Endothelial cell (in vitro differentiated cells): ENCODE measurements at regions not wholly inside any gene's neighbourhood (a gene's known extent, or its start where the extent isn't known, plus 50 kb on each side); places are given as distances from the start of the nearest gene placed in this dataset.

ENCODE experiments used
- DNase-seq: peaks from one replicate; pipeline ENCODE4 v3.0.0; 2021; ENCODE audit warnings: low spot score
- H3K27ac Mint-ChIP-seq: one replicate; pipeline ENCODE4 v1.8.0; 2021; ENCODE audit warnings: mixed read lengths, inconsistent platforms; ENCODE audit not compliant: unreplicated experiment
- H3K27me3 Mint-ChIP-seq: one replicate; pipeline ENCODE4 v1.8.0; 2021; ENCODE audit warnings: mild to moderate bottlenecking, moderate library complexity, mixed read lengths, inconsistent platforms; ENCODE audit not compliant: unreplicated experiment
- H3K36me3 Mint-ChIP-seq: one replicate; pipeline ENCODE4 v1.8.0; 2021; ENCODE audit warnings: mild to moderate bottlenecking, low read depth, mixed read lengths, inconsistent platforms; ENCODE audit not compliant: unreplicated experiment
- H3K4me1 Mint-ChIP-seq: one replicate; pipeline ENCODE4 v1.8.0; 2021; ENCODE audit warnings: mild to moderate bottlenecking, mixed read lengths, inconsistent platforms; ENCODE audit not compliant: unreplicated experiment
- H3K4me3 Mint-ChIP-seq: one replicate; pipeline ENCODE4 v1.8.0; 2021; ENCODE audit warnings: mild to moderate bottlenecking, mixed read lengths, inconsistent platforms; ENCODE audit not compliant: unreplicated experiment
- H3K9me3 Mint-ChIP-seq: one replicate; pipeline ENCODE4 v1.8.0; 2021; ENCODE audit warnings: mixed read lengths, inconsistent platforms; ENCODE audit not compliant: unreplicated experiment
- CTCF ChIP-seq: fragments of 200-600 bp; sonication (generic); IDR thresholded peaks from one replicate; pipeline ENCODE4 v1.5.0; 2021; ENCODE audit warnings: antibody characterized with exemption; ENCODE audit not compliant: unreplicated experiment

- Mint-ChIP-seq H3K27me3 (no peaks in the 10 kb centered on the region), H3K36me3 (no peaks in the 10 kb centered on the region), H3K27ac (no peak overlapping the region), H3K4me1 (no peaks in the 10 kb centered on the region), H3K4me3 (no peak overlapping the region), H3K9me3 (no peaks in the 10 kb centered on the region)
- no peak for DNase-seq
- TF ChIP-seq CTCF: no peak
Observed at GRCh38 chr1:103191327-103191726, 83.0 kb upstream of the COL11A1 start.

GRCh38 chr1:103190766-103191165, 82.4 kb upstream of the COL11A1 start:
- H3K36me3 Mint-ChIP-seq: no peaks in the 10 kb centered on the region
- no peak overlapping the region for H3K4me3 Mint-ChIP-seq
- no peak overlapping the region for H3K27ac Mint-ChIP-seq
- no peaks in the 10 kb centered on the region for H3K27me3 Mint-ChIP-seq
- no peak for TF ChIP-seq CTCF
- H3K4me1 Mint-ChIP-seq: no peaks in the 10 kb centered on the region
- no peaks in the 10 kb centered on the region for H3K9me3 Mint-ChIP-seq
- no peak for DNase-seq

GRCh38 chr1:103187673-103188072, 79.4 kb upstream of the COL11A1 start:
- no peaks in the 10 kb centered on the region for H3K36me3 Mint-ChIP-seq
- no peak for DNase-seq
- H3K4me3 Mint-ChIP-seq: no peak overlapping the region
- TF ChIP-seq CTCF: no peak
- no peaks in the 10 kb centered on the region for H3K27me3 Mint-ChIP-seq
- no peak overlapping the region for H3K27ac Mint-ChIP-seq
- H3K9me3 Mint-ChIP-seq: no peaks in the 10 kb centered on the region
- H3K4me1 Mint-ChIP-seq: no peaks in the 10 kb centered on the region

- no peak overlapping the region for H3K27ac Mint-ChIP-seq
- H3K27me3 Mint-ChIP-seq: no peaks in the 10 kb centered on the region
- TF ChIP-seq CTCF: no peak
- H3K9me3 Mint-ChIP-seq: no peaks in the 10 kb centered on the region
- DNase-seq: no peak
- no peaks in the 10 kb centered on the region for H3K4me1 Mint-ChIP-seq
- H3K36me3 Mint-ChIP-seq: no peaks in the 10 kb centered on the region
- no peak overlapping the region for H3K4me3 Mint-ChIP-seq
Observed at GRCh38 chr1:103180660-103181059, 72.3 kb upstream of the COL11A1 start.

- Mint-ChIP-seq H3K4me1 (no peaks in the 10 kb centered on the region), H3K27ac (no peak overlapping the region), H3K4me3 (no peak overlapping the region), H3K36me3 (no peaks in the 10 kb centered on the region), H3K9me3 (no peaks in the 10 kb centered on the region), H3K27me3 (no peaks in the 10 kb centered on the region)
- TF ChIP-seq CTCF: no peak
- no peak for DNase-seq
Observed at GRCh38 chr1:103177108-103177775, 68.9 kb upstream of the COL11A1 start.
